Stimulated activated CD4-positive, alpha-beta T cell treated with anti-CD3 and anti-CD28 coated beads, TNF-alpha, amount 100 ng/mL, for 4 hours (primary cell): ENCODE measurements at regions not wholly inside any gene's neighbourhood (a gene's known extent, or its start where the extent isn't known, plus 50 kb on each side); places are given as distances from the start of the nearest gene placed in this dataset.
"Not testable (repeated sequence)": the region's sequence is repeated elsewhere in the genome, so short reads cannot be mapped to it uniquely, and the experiment has no call there.

Experiments used
- DNase-seq, 3 experiments: peaks; one replicate each; pipeline ENCODE4 v3.0.0-alpha.2; 2020; ENCODE audit warnings: low read depth in 3 of 3

DNA sequence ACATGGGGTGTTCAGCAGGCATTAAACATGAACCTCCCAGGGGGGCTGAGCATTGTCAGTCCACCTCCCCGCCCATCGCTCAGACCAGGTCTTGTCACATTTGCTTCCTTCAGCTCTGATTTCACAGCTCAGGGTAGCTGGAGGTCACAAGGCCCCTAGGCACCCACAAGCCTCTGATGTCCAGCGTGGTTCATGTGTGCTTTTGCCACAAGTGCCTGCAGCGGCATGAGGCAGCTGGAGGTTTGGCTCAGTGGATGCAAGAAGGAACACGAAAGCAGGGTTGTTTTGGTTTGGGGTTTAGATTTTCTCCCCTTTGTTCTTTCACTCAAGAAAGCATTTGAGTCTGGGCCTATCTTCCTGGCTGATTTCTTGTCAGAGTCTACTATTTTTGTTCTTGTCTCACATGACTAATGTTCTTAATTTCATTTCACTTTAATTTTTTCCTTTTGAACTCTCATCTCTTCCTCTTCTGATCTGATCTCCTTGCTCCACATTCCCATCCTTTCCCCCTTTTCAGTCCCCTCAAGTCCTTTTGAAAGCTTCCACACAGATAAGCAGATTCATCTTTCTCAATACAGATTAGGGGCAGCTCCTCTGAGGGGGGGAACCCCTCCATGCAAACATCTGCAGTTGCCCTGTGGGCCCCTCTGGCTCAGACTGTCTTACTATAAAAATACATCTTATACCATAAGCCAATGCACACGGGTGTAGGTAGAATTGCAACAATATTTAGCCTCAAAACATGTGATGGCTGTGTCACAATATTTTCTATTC lies 68.1 kb upstream of the CEP85L start:
- DNase-seq, result no peak

DNA sequence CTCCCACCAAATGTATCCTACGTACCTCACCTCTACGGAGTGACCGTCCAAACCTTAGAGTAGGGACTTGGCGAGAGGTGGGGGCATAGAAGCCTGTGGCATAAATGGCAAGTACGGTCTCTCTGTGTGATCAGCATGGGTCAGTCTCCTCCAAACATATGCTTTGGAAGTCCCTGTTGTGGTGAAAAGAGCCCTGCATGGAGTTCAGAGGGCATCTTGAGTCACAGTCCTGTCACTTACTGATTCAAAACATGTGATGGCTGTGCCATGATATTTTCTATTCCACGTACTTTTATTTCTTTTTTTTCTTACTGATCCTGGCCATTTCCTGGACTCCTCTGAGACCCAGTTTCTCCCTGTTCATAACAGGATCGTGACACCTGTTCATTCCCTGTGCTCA lies 67.5 kb upstream of the CEP85L start:
- no peak for DNase-seq

DNA sequence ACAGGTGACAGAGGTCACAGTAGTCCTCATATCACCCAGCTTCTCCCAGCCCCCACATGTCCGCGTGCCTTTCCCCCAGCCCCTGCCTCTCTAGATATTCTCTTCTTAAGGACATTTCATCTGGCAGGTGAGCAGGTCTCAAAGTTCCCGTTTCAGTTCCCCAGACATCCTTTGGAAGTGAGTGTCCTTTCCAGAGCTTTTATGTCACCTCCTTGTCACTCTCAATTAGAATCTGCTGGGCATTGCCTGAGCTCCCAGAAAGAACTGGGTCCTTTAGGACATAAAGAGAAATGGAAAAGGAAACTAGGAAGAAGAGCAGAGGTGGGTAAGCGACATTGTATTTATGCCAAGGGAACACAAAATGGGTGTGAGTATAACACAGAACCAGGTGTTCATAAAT lies 66.9 kb upstream of the CEP85L start:
- no peak for DNase-seq

DNA sequence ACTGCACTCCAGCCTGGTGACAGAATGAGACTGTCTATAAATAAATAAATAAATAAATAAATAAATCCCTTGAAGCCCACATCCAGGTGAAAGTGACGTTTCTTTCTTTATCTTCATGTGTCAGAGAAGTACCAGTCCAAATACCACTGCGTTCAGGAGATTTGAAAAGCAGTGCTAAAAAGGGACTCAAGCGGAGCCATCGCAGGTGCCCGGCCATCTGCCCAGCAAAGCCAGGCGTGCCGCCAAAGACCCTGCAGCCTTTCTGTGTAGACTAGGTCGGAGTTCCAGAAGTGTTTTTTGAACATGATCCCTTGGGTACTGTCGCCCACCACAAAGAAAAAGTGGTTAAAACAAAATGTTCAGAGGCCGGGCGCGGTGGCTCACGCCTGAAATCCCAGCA lies 65.7 kb upstream of the CEP85L start:
- DNase-seq, result no peak

DNA sequence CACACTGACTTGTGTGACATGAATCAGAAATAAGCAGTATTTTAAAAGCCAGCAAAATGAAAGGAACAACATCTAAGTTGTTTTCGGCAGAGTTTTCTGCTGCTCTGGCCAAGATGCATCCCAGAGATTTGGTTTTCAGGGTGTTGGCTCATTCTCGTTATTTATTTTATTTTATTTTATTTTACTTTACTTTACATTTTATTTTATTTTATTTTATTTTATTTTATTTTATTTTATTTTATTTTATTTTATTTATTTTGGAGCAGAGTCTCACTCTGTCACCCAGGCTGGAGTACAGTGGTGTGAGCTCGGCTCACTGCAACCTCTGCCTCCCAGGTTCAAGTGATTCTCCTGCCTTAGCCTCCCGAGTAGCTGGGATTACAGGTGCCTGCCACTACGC lies 64.5 kb upstream of the CEP85L start:
- not testable (repeated sequence) for DNase-seq

DNA sequence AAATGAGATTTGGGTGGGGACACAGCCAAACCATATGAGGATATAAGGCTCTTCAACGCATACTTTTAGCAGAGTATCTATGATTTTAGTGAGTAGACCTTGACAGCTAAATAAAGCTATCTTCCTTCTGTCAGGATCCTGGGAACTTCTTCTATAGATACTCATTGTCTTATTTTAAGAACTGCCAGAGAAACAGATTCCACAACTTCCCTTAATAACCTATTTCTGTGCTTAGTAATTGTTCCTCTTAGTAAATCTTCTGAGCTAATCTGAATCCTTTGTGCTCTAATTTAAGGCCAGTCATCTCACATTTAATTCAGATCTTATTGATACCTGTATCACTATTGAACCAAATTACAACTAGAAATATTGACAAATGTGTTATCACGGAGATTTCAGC lies 64.0 kb upstream of the CEP85L start:
- no peak for DNase-seq

DNA sequence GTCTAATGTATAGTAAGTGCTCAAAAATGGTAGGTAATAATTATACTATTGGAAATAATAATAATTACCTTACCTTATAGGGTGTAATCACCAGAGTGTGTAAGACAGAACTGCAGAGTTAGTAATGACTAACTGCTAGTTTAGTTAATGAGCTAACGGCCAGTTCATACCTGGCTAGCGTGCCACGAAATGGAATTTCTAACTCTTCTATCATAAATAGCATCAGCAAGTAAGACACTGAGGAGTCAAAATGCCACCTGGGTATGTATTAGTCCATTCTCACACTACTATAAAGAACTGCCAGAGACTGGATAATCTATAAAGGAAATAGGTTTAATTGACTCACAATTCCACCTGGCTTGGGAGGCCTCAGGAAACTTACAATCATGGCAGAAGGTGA lies 63.4 kb upstream of the CEP85L start:
- no peak for DNase-seq

DNA sequence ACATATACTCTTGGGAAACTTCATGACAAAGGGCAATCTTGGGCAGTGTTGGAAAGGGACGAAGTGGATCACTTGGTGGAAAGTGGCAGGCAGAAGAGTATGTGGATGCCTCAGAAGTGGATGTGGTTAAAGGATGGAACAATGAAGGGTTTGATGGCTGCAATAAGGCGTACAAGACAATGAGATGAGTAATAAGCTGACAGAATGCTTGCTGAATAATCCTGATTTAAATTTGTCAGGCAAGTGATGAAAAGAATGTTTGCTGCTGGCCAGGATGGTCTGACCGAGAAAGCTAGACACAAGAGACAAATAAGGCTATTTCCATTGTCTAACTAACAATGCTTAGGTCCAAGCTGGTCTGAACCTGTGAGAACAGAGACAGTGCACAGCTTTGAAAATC lies 61.6 kb upstream of the CEP85L start:
- no peak for DNase-seq

DNA sequence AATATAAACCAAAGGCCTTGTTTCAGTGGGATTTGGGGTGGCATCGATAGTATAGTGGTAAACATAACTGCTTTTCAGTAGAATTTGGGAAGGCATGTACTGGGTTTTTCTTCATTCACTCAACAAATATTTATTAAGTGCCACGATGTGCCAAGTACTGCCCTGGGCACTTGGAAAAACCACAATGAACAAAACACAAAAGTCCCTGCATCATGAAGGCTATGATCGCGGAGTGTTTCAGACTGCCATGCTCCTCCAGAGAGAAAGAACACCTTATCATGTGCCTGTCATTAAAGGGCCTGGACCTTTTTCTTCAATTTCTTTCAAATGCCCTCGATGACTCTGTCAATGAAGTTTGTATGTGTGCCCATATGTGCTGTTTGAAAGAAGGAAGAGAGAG lies 59.2 kb upstream of the CEP85L start:
- no peak for DNase-seq

DNA sequence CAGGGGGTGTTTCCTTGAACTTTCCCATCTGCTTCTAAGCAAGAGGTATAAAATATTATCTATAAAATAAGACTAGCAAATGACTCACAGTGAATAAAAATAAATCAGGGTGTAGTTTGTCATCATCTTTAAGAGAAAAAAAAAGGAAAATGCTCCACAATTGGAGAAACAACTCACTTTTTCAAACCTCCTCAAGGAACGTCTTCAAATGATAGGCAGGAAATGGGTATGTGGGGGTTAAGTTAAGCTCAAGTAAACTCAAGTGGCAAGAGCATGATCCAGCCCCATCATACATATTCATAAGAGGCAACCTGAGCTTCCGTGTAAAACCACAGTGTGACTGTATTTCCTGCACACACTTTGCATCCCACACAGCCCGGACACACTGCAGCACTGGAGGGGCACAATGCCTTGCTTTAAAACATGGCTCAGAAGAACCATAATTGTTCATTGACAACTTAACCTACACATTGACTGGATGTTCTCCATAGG lies 58.5 kb upstream of the CEP85L start:
- peak; percentile 25 to 71 (median 60) for DNase-seq

DNA sequence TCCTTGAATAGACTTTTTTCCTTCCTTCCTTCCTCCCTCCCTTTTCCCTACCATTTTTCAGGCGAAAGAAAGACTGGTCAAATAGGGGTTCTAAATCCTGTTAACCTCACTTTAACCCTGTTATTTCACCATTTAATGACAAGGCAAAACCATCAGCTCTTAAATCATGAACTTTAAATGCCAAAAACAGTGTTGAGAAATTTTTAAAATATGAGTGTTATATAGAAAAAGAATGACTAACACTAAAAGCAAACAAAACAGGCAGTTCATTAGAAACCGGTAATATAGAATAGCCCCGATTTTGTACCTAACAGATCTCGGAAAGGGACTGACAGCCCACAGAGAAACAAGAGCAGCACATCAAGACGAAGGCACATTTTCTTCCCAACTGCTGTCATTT lies 57.4 kb upstream of the CEP85L start:
- no peak for DNase-seq

DNA sequence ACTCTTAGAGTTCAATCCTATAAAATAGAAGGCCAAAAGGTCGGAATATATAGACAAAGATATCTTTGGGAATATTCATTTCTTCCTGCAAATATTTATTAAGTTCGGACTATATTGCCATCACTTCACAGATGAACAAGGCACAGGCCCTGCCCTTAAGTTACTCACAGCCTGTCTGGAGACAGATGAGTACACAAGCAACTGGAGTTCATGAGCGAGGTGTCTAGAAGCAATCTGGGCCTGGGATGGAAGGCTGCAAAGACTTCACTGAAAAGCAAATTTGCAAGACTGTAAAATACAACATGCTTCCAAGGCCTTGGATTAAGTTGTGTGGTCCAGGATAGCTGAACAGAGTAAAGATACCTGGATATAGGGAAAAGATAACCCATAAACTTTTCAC lies 56.7 kb upstream of the CEP85L start:
- DNase-seq, result no peak

DNA sequence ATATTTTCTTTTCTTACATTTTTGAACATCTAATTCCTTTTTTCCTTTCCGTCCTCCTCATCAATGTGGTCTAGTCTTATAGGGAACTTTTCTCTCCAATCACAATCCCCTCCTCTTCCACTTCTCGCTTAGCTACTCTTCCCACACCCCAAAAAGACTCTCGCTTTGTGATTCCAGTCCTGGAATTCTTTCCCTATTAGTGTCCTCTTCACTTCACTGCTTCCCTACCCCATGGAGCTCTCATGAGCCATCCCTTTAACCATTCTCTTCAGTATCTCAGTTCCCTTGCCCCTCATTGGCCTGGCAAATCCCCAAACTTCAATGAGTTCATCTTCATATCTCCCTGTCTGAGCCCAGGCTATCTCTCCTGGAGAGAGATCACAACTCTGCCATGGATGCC lies 55.3 kb upstream of the CEP85L start:
- no peak for DNase-seq

DNA sequence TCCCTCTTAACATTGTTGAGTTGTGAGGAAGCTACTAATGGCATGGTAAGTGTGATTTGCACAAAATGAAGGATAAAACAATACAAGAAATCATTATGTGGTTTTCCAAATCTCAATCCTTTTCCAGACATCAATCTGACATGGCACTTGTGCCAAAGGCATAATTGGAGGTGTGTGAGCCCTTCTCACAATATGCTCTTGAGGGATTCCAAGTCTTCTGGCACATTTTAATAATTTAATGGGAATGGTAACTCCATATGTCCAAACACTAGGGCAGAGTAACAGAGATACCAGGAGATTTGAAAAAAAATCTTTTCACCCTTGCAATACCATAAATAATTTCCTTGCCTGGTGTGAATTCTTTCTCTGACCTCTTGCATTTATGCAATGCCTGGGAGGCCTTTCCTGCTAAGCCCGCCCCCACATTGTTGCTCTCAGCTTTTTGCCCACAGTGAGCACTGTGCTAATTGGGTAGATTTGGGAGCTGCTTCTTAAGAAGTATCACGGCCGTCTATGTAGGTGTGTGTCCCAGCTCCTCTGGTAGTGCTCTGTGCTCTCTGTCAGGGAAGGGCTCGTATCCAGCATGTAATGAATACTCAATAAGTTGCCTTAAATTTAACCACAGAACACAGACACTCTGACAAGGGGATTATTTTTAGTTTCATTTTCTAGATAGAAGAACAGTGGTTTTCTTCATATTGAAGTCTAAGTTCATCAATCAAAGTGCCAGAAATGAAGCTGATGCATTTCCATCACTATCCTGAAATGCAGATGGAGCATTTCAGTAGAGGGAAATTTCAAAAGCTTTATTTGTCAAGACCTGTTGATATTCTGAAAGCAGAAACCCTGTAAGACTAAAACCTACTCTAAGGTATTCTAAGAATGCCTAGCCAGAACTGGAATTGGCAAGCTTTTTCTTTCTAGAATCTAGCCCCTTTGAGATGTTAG lies 54.4 kb upstream of the CEP85L start:
- DNase-seq, result no peak

DNA sequence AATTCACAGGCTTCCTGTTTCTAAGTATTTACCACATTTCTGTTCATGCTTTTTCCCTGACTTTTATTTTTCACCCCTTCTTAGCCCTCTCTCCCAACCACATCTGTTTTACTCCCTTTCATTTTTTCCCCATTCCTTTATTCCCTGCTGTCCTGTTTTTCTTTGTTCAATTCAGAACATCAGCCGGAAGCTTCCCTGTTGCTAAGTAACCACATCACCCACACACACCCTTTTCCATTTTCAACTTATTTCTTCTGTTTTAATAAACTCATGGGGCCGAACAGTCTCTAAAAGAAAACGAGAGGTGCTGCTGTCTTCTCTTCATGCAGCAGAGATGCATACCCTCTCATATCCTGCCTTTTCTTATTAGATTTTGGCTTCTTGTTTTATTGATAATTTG lies 53.5 kb upstream of the CEP85L start:
- no peak for DNase-seq

DNA sequence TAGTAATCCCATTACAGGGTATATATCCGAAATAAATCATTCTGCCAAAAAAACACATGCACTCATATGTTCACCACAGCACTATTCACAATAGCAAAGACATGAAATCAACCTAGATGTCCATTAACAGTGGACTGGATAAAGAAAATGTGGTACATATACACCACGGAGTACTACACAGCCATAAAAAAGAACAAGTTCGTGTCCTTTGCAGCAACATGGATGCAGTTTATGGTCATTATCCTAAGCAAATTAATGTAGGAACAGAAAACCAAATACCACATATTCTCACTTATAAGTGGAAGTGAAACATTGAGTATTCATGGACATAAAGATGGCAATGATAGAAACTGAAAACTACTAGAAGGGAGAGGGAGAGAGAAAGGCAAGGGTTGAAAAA lies 49.9 kb upstream of the CEP85L start:
- DNase-seq, result not testable (repeated sequence)
